ENCODE measurements at regions not wholly inside any gene's neighbourhood (a gene's known extent, or its start where the extent isn't known, plus 50 kb on each side); places are given as distances from the start of the nearest gene placed in this dataset.

GRCh38 chr6:159512571-159512970 lies 180.5 kb downstream of the SOD2 start:
- H3K4me1 ChIP-seq = no peaks in the 10 kb centered on the region
- ATAC-seq = no peak
- intact Hi-C loops (cut with DNase I) = no loop called here

GRCh38 chr6:159512104-159512503 lies 180.9 kb downstream of the SOD2 start:
- H3K4me3 ChIP-seq = no peak overlapping the region
- H3K4me1 ChIP-seq = no peaks in the 10 kb centered on the region
- no peak for DNase-seq
- 78 to 86% methylated on average over 2 of the region's 2 CpGs for WGBS, 2 donors
- no peak for TF ChIP-seq CTCF (IDR thresholded peaks at IDR 0.05)
- no peak overlapping the region for H3K27ac ChIP-seq
- intact Hi-C loops (cut with DNase I) = no loop called here
- peaks cover 0 to 19% (median 4%) of the 10 kb centered on the region in 11 donors for H3K9me3 ChIP-seq
- H3K27me3 ChIP-seq = peaks cover 0 to 5% (median 0%) of the 10 kb centered on the region in 7 donors
- no peaks in the 10 kb centered on the region for H3K36me3 ChIP-seq
- ATAC-seq = no peak

More at GRCh38 chr6:159512571-159512970, 180.5 kb downstream of the SOD2 start:
- H3K27me3 ChIP-seq = peaks cover 0 to 5% (median 0%) of the 10 kb centered on the region in 7 donors
- H3K4me3 ChIP-seq = no peak overlapping the region
- no peak overlapping the region for H3K27ac ChIP-seq
- TF ChIP-seq CTCF (IDR thresholded peaks at IDR 0.05) = no peak
- WGBS, 2 donors = 82 to 86% methylated on average over 2 of the region's 2 CpGs
- H3K36me3 ChIP-seq = no peaks in the 10 kb centered on the region
- peaks cover 0 to 20% (median 4%) of the 10 kb centered on the region in 11 donors for H3K9me3 ChIP-seq
- DNase-seq = no peak

- intact Hi-C loops (cut with DNase I) = no loop called here
- no peak overlapping the region for H3K27ac ChIP-seq
- DNase-seq = no peak
- peaks cover 0 to 5% (median 0%) of the 10 kb centered on the region in 7 donors for H3K27me3 ChIP-seq
- no peaks in the 10 kb centered on the region for H3K36me3 ChIP-seq
- H3K4me3 ChIP-seq = no peak overlapping the region
- 77 to 79% methylated on average over 8 of the region's 8 CpGs for WGBS, 2 donors
- H3K9me3 ChIP-seq = peaks cover 0 to 1% (median 0%) of the 10 kb centered on the region in 11 donors
- ATAC-seq = no peak
- peaks cover 0 to 10% (median 0%) of the 10 kb centered on the region in 9 donors for H3K4me1 ChIP-seq
- TF ChIP-seq CTCF (IDR thresholded peaks at IDR 0.05) = no peak
Observed at GRCh38 chr6:159510141-159510540, 182.9 kb downstream of the SOD2 start.

GRCh38 chr6:159508931-159509330 lies 184.1 kb downstream of the SOD2 start:
- Histone ChIP-seq H3K4me1 (peaks cover 0 to 11% (median 0%) of the 10 kb centered on the region in 9 donors), H3K4me3 (no peak overlapping the region), H3K36me3 (no peaks in the 10 kb centered on the region), H3K27ac (no peak overlapping the region), H3K27me3 (peaks cover 0 to 5% (median 0%) of the 10 kb centered on the region in 7 donors), H3K9me3 (no peaks in the 10 kb centered on the region)
- ATAC-seq = no peak
- no peak for DNase-seq
- no peak for TF ChIP-seq CTCF (IDR thresholded peaks at IDR 0.05)
- intact Hi-C loops (cut with DNase I) = no loop called here
- WGBS, 2 donors = 88 to 95% methylated on average over 2 of the region's 2 CpGs
